ENCODE measurements at regions not wholly inside any gene's neighbourhood (a gene's known extent, or its start where the extent isn't known, plus 50 kb on each side); places are given as distances from the start of the nearest gene placed in this dataset.
"Not testable (repeated sequence)": the region's sequence is repeated elsewhere in the genome, so short reads cannot be mapped to it uniquely, and the experiment has no call there.

DNA sequence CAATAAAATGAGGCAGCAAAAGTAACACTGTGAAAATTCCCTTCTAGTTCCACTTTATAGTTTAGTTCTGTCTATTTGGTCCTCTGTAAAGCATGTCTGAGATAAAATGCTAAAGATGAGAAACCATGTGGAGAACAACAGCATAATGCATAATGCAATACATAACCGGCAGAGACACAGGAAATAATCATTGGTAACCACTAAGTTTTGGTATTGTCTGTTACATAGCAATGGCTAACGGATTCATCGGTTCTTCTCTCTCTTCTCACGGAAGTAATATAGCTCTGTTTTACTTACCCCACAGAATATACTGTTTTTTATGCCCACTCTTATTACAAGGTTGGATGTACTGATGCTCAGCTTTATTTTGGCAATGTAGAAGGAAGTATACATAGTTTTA, 158.9 kb downstream of the FAM174A start:
- DNase-seq (ENCODE audit: low spot score) = no peak

DNA sequence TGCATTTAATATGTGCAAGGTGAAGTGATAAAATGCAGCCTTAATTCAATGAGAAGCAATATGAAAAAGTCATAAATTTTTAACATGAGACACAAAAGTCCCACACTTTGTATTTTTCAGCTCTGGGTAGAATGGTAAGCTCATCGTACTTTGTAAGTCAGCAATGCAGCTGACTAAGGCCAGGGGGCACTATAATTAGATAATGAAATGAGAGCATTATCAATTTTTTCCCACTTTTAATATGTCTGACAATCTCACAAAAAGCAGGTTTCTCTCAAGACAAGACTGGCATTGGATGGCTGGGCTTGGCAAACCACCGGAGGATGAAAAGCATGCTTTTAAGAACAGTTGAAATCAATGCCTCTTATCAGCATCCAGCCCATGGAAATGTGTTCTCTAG, 162.8 kb downstream of the FAM174A start:
- no peak for DNase-seq (ENCODE audit: low spot score)

DNA sequence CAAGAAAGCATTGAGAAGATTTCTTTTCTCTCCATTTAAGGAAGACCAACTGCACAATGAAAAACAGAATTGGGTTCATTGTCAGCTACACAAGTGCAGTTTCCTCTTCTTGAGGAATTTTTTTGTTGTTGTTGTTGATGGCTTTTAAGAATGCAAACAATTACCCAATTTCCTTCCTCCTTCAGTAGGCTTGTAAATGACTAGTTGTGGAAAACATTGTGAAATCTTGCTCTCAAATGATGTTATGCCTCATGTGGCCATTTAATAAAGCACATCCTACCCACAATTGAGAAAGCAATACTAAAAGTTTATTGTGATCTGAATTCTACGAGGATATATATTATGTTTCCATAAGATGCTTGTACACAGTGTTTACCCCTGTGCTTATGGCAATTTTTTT, 171.6 kb downstream of the FAM174A start:
- DNase-seq (ENCODE audit: low spot score) = peak; percentile 70

DNA sequence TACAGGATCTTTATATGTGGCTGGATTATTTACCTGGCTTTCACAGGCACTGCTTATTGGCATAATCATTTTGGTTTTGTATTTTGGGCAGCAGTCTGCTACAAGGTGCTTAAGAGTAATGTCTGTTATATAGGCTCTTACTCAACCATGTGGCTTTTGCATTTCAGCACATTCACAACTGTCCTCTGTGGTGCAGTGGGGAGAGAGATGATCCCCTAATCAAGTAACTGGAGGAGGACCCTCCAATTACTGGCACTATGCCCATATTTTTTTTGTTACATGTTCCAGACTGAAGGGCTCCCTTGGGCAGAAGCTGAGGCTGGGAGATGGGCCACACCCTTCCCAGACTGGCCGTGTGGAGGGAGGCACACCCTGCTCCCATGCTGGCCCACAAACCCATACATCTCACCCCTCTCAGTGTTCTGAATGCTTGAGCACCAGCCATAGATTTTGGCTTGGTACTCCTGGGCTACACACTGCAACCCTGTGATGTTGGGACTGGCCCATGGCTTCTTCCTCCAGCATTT, 173.5 kb downstream of the FAM174A start:
- DNase-seq (ENCODE audit: low spot score) = no peak

DNA sequence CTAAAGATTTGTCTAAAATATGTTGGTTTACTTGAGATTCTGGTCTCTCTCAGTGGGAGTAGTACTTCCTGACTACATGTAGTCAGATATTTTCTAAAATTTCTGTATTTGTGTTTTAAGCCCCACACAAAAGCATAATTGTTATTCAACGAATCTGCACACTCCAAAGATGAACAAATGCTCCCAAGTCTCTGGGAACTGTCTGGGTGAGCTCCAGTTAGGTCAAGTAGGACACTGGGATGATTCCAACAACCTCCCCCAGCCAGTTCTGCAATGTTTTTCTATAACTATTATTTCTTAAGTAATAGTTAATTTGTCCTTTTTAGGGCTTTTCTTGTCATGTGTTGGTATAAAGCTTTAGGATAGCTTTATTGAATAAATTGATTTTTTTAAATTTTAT, 174.6 kb downstream of the FAM174A start:
- DNase-seq (ENCODE audit: low spot score) = no peak

DNA sequence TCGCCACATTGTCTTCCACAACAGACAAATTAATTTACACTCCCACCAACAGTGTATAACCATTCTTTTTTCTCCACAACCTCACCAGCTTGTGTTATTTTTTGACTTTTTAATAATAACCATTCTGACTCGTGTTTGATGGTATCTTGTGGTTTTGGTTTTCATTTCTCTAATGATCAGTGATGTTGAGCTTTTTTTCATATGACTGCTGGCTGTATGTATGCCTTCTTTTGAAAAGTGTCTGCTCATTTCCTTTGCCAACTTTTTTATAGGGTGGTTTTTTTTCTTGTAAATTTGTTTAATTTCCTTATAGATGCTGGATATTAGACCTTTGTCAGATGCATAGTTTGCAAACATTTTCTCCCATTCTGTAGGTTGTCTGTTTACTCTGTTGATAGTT, 179.6 kb downstream of the FAM174A start:
- not testable (repeated sequence) for DNase-seq (ENCODE audit: low spot score)

DNA sequence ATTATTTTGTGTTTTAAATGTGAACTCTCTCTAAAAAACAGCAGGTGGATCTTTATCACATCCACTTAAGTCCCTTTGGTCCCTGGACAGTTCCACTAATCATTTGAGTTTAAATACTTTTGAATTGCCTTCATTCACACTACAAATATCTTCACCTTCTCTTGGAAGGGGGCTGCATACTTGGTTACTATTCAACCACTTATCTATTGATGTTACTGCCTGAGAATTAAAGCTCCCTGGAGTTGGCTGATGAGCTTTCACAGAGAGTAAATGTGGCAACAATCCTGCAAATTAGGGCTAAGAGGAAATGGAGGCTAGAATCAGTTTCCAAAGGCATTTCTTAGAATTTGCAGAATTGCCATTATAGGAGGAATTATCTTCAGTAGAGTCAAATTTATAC, 180.4 kb downstream of the ST8SIA4 start:
- DNase-seq (ENCODE audit: low spot score) = no peak

DNA sequence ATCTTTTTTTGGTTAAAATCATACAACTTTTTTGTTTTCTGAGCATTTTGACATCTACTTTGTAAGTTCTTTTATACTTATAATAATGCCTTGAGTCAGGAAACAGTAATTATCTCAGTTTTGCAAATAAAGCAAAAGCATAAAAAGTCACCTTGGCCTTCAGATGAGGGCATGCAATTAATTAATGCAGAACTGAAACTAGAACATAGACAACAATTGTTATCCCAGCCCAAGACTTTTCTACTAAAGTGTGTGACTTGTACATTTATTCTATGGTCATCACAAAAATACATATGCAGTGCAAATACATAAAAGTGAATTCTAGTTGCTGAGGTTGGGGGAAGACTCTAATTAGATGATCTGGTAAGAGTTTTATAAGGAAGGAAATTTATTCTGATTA, 179.9 kb downstream of the ST8SIA4 start:
- DNase-seq (ENCODE audit: low spot score) = no peak

DNA sequence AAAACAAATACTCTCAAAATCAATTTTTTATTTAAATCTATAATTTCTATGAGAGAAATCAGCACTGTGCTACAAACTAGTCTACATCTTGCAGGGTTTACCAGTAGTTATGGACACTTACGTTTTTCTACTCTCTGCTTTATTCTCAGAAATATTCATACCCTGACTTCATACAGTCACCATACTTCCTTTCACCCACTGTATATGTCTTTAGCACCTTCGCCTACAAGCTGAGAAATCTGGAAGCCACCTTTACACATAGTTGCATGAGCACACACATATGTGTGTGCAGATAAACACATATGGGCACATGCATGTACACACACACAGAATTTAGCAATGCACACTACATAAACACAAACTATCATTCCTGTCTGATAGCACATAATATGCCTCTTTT, 177.0 kb downstream of the ST8SIA4 start:
- DNase-seq (ENCODE audit: low spot score) = no peak

DNA sequence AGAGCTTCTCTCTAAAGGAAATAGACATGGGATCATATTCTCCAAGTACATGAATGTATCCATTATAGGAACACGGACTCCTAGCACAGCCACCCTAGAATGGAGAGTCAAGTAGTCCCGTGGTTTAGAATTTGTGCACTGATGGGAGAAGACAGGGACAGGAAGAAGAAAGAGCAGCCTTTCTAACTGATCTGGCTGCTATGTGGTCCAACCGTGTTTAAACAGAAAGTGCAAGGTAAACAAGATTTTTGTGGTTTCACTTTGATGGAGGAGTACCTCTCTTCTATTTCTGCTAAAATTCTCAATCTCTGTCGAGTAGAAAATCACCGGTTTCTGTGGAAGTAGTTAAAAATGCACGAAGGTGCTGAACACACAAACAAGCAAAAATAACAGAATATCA, 171.3 kb downstream of the ST8SIA4 start:
- DNase-seq (ENCODE audit: low spot score) = peak; percentile 19

DNA sequence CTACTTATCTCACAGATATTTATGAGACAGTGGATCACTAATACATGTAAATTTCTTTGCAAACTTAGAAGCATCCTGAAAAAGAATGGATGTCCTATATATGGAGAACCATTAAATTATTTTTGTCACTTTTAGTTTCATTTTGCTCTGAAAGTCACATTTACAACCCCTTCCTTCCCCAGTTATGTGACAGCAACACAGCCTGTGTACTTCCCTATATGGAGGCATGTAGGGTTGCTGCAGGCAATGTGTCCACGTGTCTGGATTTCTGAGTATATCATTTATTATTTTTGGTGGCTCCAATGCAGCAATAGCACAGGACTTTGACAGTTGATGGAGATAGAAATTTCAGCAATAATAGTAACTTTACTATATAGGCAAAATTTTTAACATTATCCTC, 156.4 kb downstream of the ST8SIA4 start:
- no peak for DNase-seq (ENCODE audit: low spot score)

DNA sequence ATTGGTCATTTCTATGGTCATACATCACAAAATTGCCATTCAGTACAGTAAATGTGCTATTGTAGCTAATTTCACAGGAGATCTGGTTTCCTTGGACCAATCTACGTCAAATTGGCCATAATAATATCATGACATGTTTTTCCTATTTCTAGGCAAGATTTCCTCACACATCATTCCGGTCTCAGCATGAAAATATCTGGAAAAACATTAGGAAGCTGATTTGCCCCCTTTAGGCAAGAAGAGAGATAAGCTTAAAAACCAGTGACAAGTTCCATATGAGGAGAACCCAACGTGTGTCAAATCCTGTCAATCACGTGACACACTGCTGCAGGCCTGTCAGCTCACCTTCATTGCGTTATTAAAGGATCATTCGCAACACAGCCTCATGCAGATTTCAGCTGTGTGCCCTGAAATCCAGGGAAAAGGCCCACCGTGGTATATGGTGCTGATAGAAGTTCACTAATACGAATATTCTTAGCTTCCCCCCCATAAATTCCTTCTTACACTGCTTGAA, 153.3 kb downstream of the ST8SIA4 start:
- no peak for DNase-seq (ENCODE audit: low spot score)

DNA sequence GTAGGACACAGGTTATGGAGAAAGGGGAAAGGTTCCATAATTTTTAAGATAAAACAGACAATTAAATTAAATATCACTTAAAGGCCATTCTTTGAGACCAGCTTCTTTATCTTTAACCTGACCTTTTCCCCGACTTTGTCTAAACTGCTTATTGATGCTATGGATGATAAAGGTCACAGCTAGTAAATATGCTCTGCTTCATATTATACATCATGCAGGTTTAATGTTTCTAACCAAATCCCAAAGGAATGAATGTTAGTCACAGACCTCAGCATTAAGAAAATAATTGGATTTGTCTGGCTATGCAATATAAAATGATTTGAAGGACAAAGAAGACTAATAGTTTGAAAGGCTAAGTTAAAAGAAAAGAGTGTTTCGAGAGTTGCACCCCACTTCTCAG, 147.6 kb downstream of the ST8SIA4 start:
- DNase-seq (ENCODE audit: low spot score) = no peak
